Thoracic aorta (tissue), 2 donors: ENCODE measurements at regions not wholly inside any gene's neighbourhood (a gene's known extent, or its start where the extent isn't known, plus 50 kb on each side); places are given as distances from the start of the nearest gene placed in this dataset.

Experiments used
- ATAC-seq: fragments of 150-250 bp; one replicate; pipeline ENCODE4 v1.8.0; 2017; ENCODE audit warnings: low read depth; ENCODE audit not compliant: insufficient number of reproducible peaks, low FRiP score
- DNase-seq: peaks from one replicate; pipeline ENCODE4 v3.0.0-alpha.2; 2020; ENCODE audit warnings: low spot score
- H3K27ac ChIP-seq, 2 donors: fragments of 200-600 bp; sonication (generic); 1 replicate in 1 of 2; 2 replicates in 1 of 2; pipeline ENCODE4 v1.5.1; 2016; ENCODE audit warnings: mild to moderate bottlenecking in 2 of 2, moderate library complexity in 2 of 2
- H3K27me3 ChIP-seq: fragments of 200-600 bp; sonication (generic); replicated peaks from 2 replicates; pipeline ENCODE4 v1.6.0; 2016; ENCODE audit warnings: mild to moderate bottlenecking; ENCODE audit not compliant: insufficient read depth
- H3K36me3 ChIP-seq: fragments of 200-600 bp; sonication (generic); one replicate; pipeline ENCODE4 v1.5.1; 2016
- H3K4me1 ChIP-seq, 2 donors: fragments of 200-600 bp; sonication (generic); 1 replicate in 1 of 2; 2 replicates in 1 of 2; pipeline versions ENCODE4 v1.5.1 to v1.6.0; 2016; ENCODE audit warnings: low read depth in 2 of 2, mild to moderate bottlenecking in 1 of 2; ENCODE audit not compliant: control insufficient read depth in 1 of 2
- H3K4me3 ChIP-seq: fragments of 200-600 bp; sonication (generic); 2 replicates; pipeline ENCODE4 v1.5.1; 2016; ENCODE audit warnings: mild to moderate bottlenecking
- H3K9me3 ChIP-seq: fragments of 200-600 bp; sonication (generic); 2 replicates; pipeline ENCODE4 v1.5.1; 2016
- CTCF ChIP-seq: fragments of 200-600 bp; sonication (generic); IDR thresholded peaks from one replicate; pipeline ENCODE4 v1.5.1; 2019; ENCODE audit warnings: antibody characterized with exemption

- Histone ChIP-seq H3K27me3 (no peaks in the 10 kb centered on the region), H3K9me3 (no peaks in the 10 kb centered on the region), H3K4me1 (peaks cover 0 to 46% of the 10 kb centered on the region in 2 donors), H3K36me3 (no peaks in the 10 kb centered on the region), H3K27ac (peak overlapping the region in 1 of 2 donors; percentile 6), H3K4me3 (peak overlapping the region; percentile 36)
- no peak for ATAC-seq
- TF ChIP-seq CTCF: no peak
- no peak for DNase-seq
Observed at GRCh38 chr9:18385696-18386490, 88.1 kb upstream of the ADAMTSL1 start.

GRCh38 chr9:18390393-18390792, 83.6 kb upstream of the ADAMTSL1 start:
- Histone ChIP-seq H3K4me3 (no peak overlapping the region), H3K36me3 (no peaks in the 10 kb centered on the region), H3K4me1 (peaks cover 21 to 38% of the 10 kb centered on the region in 2 donors), H3K9me3 (no peaks in the 10 kb centered on the region), H3K27me3 (no peaks in the 10 kb centered on the region), H3K27ac (no peak overlapping the region)
- ATAC-seq (no peak), DNase-seq (no peak)
- TF ChIP-seq CTCF: no peak

- ATAC-seq (peak; percentile 91), DNase-seq (no peak)
- Histone ChIP-seq H3K4me3 (peak overlapping the region; percentile 49), H3K9me3 (no peaks in the 10 kb centered on the region), H3K27me3 (no peaks in the 10 kb centered on the region), H3K4me1 (peaks cover 21 to 27% of the 10 kb centered on the region in 2 donors), H3K27ac (peak overlapping the region; percentile 54 to 78), H3K36me3 (no peaks in the 10 kb centered on the region)
- no peak for TF ChIP-seq CTCF
Observed at GRCh38 chr9:18393340-18394130, 80.4 kb upstream of the ADAMTSL1 start.

GRCh38 chr9:18394847-18395351, 79.1 kb upstream of the ADAMTSL1 start:
- no peak for TF ChIP-seq CTCF
- no peak for ATAC-seq
- H3K27ac ChIP-seq: peak overlapping the region in 1 of 2 donors; percentile 78

GRCh38 chr9:18396102-18396728, 77.7 kb upstream of the ADAMTSL1 start:
- H3K27me3 ChIP-seq: no peaks in the 10 kb centered on the region
- ATAC-seq: no peak
- DNase-seq: no peak
- peaks cover 21 to 27% of the 10 kb centered on the region in 2 donors for H3K4me1 ChIP-seq
- no peaks in the 10 kb centered on the region for H3K36me3 ChIP-seq
- H3K27ac ChIP-seq: no peak overlapping the region
- TF ChIP-seq CTCF: no peak
- no peaks in the 10 kb centered on the region for H3K9me3 ChIP-seq
- H3K4me3 ChIP-seq: no peak overlapping the region

More at GRCh38 chr9:18394847-18395351, 79.1 kb upstream of the ADAMTSL1 start:
- DNase-seq: no peak
- Histone ChIP-seq H3K4me3 (no peak overlapping the region), H3K9me3 (no peaks in the 10 kb centered on the region), H3K36me3 (no peaks in the 10 kb centered on the region), H3K4me1 (peaks cover 21 to 27% of the 10 kb centered on the region in 2 donors), H3K27me3 (no peaks in the 10 kb centered on the region)
